ENCODE measurements at regions not wholly inside any gene's neighbourhood (a gene's known extent, or its start where the extent isn't known, plus 50 kb on each side); places are given as distances from the start of the nearest gene placed in this dataset.

- peaks cover 0 to 9% (median 0%) of the 10 kb centered on the region in 4 donors for H3K27me3 ChIP-seq
- no peak for TF ChIP-seq CTCF (IDR thresholded peaks at IDR 0.05)
- no peak for TF ChIP-seq POLR2A (IDR thresholded peaks at IDR 0.05)
- no peaks in the 10 kb centered on the region for H3K36me3 ChIP-seq
- DNase-seq: no peak
- no peak overlapping the region for H3K27ac ChIP-seq
- H3K4me1 ChIP-seq: no peaks in the 10 kb centered on the region
- intact Hi-C loops (cut with DNase I): no loop called here
- no peak overlapping the region for H3K4me3 ChIP-seq
- H3K9me3 ChIP-seq: no peaks in the 10 kb centered on the region
- WGBS, 2 donors: 72 to 83% methylated on average over 1 of the region's 1 CpG
These were observed 125.7 kb downstream of the POLR2M start for GRCh38 chr15:57832183-57832582.

DNA sequence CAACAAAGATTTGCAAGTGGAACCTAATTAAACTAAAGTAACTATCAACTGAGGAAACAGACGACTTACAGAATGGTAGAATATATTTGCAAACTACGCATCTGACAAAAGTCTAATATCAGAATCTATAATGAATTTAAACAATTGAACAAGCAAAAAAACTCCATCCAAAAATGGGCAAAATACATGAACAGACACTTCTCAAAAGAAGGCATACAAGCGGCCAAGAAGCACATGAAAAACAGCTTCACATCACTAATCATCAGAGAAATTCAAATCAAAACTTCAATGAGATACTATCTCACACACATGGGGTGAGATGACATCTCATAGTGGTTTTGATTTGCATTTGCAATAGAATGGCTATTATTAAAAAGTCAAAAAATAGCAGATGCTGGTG is 128.6 kb downstream of the POLR2M start:
- TF ChIP-seq POLR2A (IDR thresholded peaks at IDR 0.05): no peak
- no peak for TF ChIP-seq CTCF (IDR thresholded peaks at IDR 0.05)
- Histone ChIP-seq H3K36me3 (no peaks in the 10 kb centered on the region), H3K27me3 (peaks cover 0 to 9% (median 0%) of the 10 kb centered on the region in 4 donors), H3K9me3 (no peaks in the 10 kb centered on the region), H3K27ac (no peak overlapping the region), H3K4me1 (no peaks in the 10 kb centered on the region), H3K4me3 (no peak overlapping the region)
- DNase-seq: no peak
- WGBS, 2 donors: 75 to 81% methylated on average over 3 of the region's 3 CpGs
- intact Hi-C loops (cut with DNase I): no loop called here

DNA sequence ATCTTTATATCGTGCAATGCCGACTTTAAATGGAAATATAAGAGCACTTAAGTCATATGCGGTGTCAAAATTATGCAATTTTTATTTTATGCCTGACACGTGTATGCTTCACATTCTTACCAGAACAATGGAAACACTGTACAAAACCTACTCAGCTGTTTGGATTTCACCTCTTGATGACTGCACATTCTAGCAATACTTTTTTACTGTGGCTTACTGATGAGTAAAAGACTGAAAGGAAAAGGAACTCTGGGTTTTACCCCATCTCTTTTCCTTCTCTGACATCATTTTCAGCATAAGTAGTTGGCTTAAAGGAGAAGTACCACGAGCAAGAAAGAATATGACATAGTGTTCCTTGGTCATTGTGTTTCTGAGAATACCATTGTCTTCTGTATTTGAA is 142.8 kb downstream of the POLR2M start:
- TF ChIP-seq CTCF (IDR thresholded peaks at IDR 0.05): no peak
- TF ChIP-seq POLR2A (IDR thresholded peaks at IDR 0.05): no peak
- Histone ChIP-seq H3K27me3 (peaks cover 0 to 35% (median 0%) of the 10 kb centered on the region in 4 donors), H3K36me3 (no peaks in the 10 kb centered on the region), H3K4me3 (no peak overlapping the region), H3K27ac (no peak overlapping the region), H3K4me1 (no peaks in the 10 kb centered on the region), H3K9me3 (no peaks in the 10 kb centered on the region)
- intact Hi-C loops (cut with DNase I): no loop called here
- DNase-seq: no peak
- 64 to 66% methylated on average over 5 of the region's 5 CpGs for WGBS, 2 donors

DNA sequence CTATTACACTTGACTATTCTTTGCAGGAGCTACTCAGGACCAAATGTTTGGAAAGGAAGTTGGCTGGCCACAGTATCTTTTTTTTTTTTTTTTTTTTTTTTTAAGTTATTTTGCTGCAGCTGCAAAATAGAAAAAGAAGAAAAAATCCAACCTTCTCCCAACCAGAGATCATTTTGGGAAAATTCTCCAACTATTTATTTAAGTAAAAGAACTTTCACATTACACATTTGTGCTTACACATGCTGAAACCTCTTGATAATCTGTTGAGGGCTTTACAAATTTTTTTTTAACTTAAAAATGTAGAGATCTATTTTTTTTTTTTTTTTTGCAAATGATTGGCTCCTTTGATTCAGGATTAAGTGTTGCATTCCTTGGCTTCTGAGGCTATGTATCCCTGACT is 148.0 kb downstream of the POLR2M start:
- Histone ChIP-seq H3K9me3 (no peaks in the 10 kb centered on the region), H3K27me3 (peaks cover 0 to 26% (median 0%) of the 10 kb centered on the region in 4 donors), H3K36me3 (no peaks in the 10 kb centered on the region), H3K27ac (no peak overlapping the region), H3K4me1 (no peaks in the 10 kb centered on the region), H3K4me3 (no peak overlapping the region)
- TF ChIP-seq POLR2A (IDR thresholded peaks at IDR 0.05) (no peak), CTCF (IDR thresholded peaks at IDR 0.05) (no peak)
- DNase-seq: no peak
- intact Hi-C loops (cut with DNase I): no loop called here

GRCh38 chr15:57857871-57858270 is 151.4 kb downstream of the POLR2M start:
- no peak overlapping the region for H3K4me3 ChIP-seq
- TF ChIP-seq CTCF (IDR thresholded peaks at IDR 0.05) (no peak), POLR2A (IDR thresholded peaks at IDR 0.05) (no peak)
- no peaks in the 10 kb centered on the region for H3K36me3 ChIP-seq
- 81 to 100% methylated on average over 1 of the region's 1 CpG for WGBS, 2 donors
- intact Hi-C loops (cut with DNase I): no loop called here
- H3K4me1 ChIP-seq: no peaks in the 10 kb centered on the region
- H3K27ac ChIP-seq: no peak overlapping the region
- DNase-seq: no peak
- H3K9me3 ChIP-seq: no peaks in the 10 kb centered on the region
- H3K27me3 ChIP-seq: peaks cover 0 to 8% (median 0%) of the 10 kb centered on the region in 4 donors
